Fibroblast of lung (primary cell): ENCODE measurements at regions not wholly inside any gene's neighbourhood (a gene's known extent, or its start where the extent isn't known, plus 50 kb on each side); places are given as distances from the start of the nearest gene placed in this dataset.

ENCODE experiments used
- DNase-seq, 2 donors: peaks; one replicate each; pipeline versions ENCODE4 v3.0.0 to v3.0.0-alpha.2; 2010; ENCODE audit warnings: low read depth in 2 of 2
- H2AFZ ChIP-seq: 2 replicates; pipeline ENCODE4 v1.5.1; 2012; ENCODE audit warnings: low read length, control low read depth, inconsistent platforms
- H3K27ac ChIP-seq: 2 replicates; pipeline ENCODE4 v1.5.1; 2011; ENCODE audit warnings: low read length, control low read depth; ENCODE audit not compliant: insufficient read depth
- H3K27me3 ChIP-seq: 2 replicates; pipeline ENCODE4 v1.5.1; 2011; ENCODE audit warnings: mild to moderate bottlenecking, low read length; ENCODE audit not compliant: control insufficient read depth, insufficient read depth
- H3K36me3 ChIP-seq: 2 replicates; pipeline ENCODE4 v1.5.1; 2011; ENCODE audit warnings: low read length; ENCODE audit not compliant: control insufficient read depth, insufficient read depth
- H3K4me1 ChIP-seq: 2 replicates; pipeline ENCODE4 v1.5.1; 2011; ENCODE audit warnings: low read length; ENCODE audit not compliant: control insufficient read depth, insufficient read depth; ENCODE audit errors: extremely low read depth
- H3K4me2 ChIP-seq: 2 replicates; pipeline ENCODE4 v1.5.1; 2011; ENCODE audit warnings: low read length, control low read depth; ENCODE audit not compliant: insufficient read depth; ENCODE audit errors: extremely low read depth
- H3K4me3 ChIP-seq, 4 experiments: fragments of 200-600 bp in 1 of 4; sonication (generic) in 1 of 4; replicated peaks in 1 of 4; 2 replicates each; pipeline ENCODE4 v1.5.1; 2011 to 2016; ENCODE audit warnings: low read length in 4 of 4, low read depth in 3 of 4, mild to moderate bottlenecking in 3 of 4, control low read depth in 2 of 4, inconsistent platforms in 1 of 4, mixed read lengths in 1 of 4; ENCODE audit not compliant: insufficient read depth in 1 of 4; ENCODE audit errors: control extremely low read depth in 1 of 4
- H3K79me2 ChIP-seq: 2 replicates; pipeline ENCODE4 v1.5.1; 2012; ENCODE audit warnings: mild to moderate bottlenecking, low read length, inconsistent platforms; ENCODE audit not compliant: control insufficient read depth, insufficient read depth
- H3K9ac ChIP-seq: 2 replicates; pipeline ENCODE4 v1.5.1; 2011; ENCODE audit warnings: mild to moderate bottlenecking, low read length, control low read depth; ENCODE audit not compliant: insufficient read depth
- H3K9me3 ChIP-seq: 2 replicates; pipeline ENCODE4 v1.5.1; 2012; ENCODE audit warnings: low read depth, low read length; ENCODE audit not compliant: control insufficient read depth, insufficient read depth
- H4K20me1 ChIP-seq: 2 replicates; pipeline ENCODE4 v1.5.1; 2011; ENCODE audit warnings: low read length; ENCODE audit not compliant: control insufficient read depth, insufficient read depth; ENCODE audit errors: extremely low read depth
- CTCF ChIP-seq, 2 donors: IDR thresholded peaks in 1 of 2; conservative IDR thresholded peaks in 1 of 2; 1 replicate in 1 of 2; 2 replicates in 1 of 2; pipeline ENCODE4 v1.5.1; 2011 to 2012; ENCODE audit warnings: low read length in 2 of 2, control low read depth in 1 of 2, inconsistent platforms in 1 of 2, low read depth in 1 of 2, mild to moderate bottlenecking in 1 of 2
- EZH2 ChIP-seq: IDR thresholded peaks from 2 replicates; pipeline ENCODE4 v1.5.1; 2012; ENCODE audit warnings: low read length, control low read depth, mild to moderate bottlenecking; ENCODE audit errors: missing control alignments

GRCh38 chr3:107430214-107430995, 53.2 kb downstream of the CCDC54 start:
- Histone ChIP-seq H3K27me3 (no peaks in the 10 kb centered on the region), H3K79me2 (no peaks in the 10 kb centered on the region), H3K4me3 (peak overlapping the region; percentile 46 to 73 (median 63)), H4K20me1 (no peaks in the 10 kb centered on the region), H3K9ac (peak overlapping the region; percentile 85), H3K4me1 (peaks cover 10% of the 10 kb centered on the region), H3K9me3 (no peaks in the 10 kb centered on the region), H3K27ac (peak overlapping the region; percentile 45), H2AFZ (peak overlapping the region; percentile 82), H3K36me3 (no peaks in the 10 kb centered on the region), H3K4me2 (peak overlapping the region; percentile 89)
- DNase-seq: peak; percentile 36 to 61
- TF ChIP-seq EZH2 (no peak), CTCF (conservative IDR thresholded peaks at IDR 0.05 in 1 of 2, IDR thresholded peaks at IDR 0.05 in 1 of 2; ENCODE audit: low read depth in 1 of 2, low read length in 2 of 2) (no peak)

GRCh38 chr3:107430996-107431245, 53.7 kb downstream of the CCDC54 start:
- H3K9me3 ChIP-seq: no peaks in the 10 kb centered on the region
- no peak for TF ChIP-seq CTCF (conservative IDR thresholded peaks at IDR 0.05 in 1 of 2, IDR thresholded peaks at IDR 0.05 in 1 of 2; ENCODE audit: low read depth in 1 of 2, low read length in 2 of 2)
- no peak for TF ChIP-seq EZH2
- peak overlapping the region; percentile 45 for H3K27ac ChIP-seq

GRCh38 chr3:107431246-107432012, 54.2 kb downstream of the CCDC54 start:
- peak overlapping the region; percentile 96 for H2AFZ ChIP-seq
- no peaks in the 10 kb centered on the region for H3K79me2 ChIP-seq
- no peaks in the 10 kb centered on the region for H3K27me3 ChIP-seq
- H3K27ac ChIP-seq: peak overlapping the region; percentile 75
- no peaks in the 10 kb centered on the region for H4K20me1 ChIP-seq
- peaks cover 10% of the 10 kb centered on the region for H3K4me1 ChIP-seq
- H3K36me3 ChIP-seq: no peaks in the 10 kb centered on the region
- H3K4me2 ChIP-seq: peak overlapping the region; percentile 97
- peak overlapping the region; percentile 85 for H3K9ac ChIP-seq
- no peaks in the 10 kb centered on the region for H3K9me3 ChIP-seq
- TF ChIP-seq EZH2 (no peak), CTCF (conservative IDR thresholded peaks at IDR 0.05 in 1 of 2, IDR thresholded peaks at IDR 0.05 in 1 of 2; ENCODE audit: low read depth in 1 of 2, low read length in 2 of 2) (no peak)
- peak; percentile 69 to 70 for DNase-seq
- H3K4me3 ChIP-seq: peak overlapping the region; percentile 67 to 84 (median 72)

More at GRCh38 chr3:107430996-107431245, 53.7 kb downstream of the CCDC54 start:
- Histone ChIP-seq H3K4me3 (peak overlapping the region; percentile 46 to 73 (median 58)), H3K4me2 (peak overlapping the region; percentile 89), H4K20me1 (no peaks in the 10 kb centered on the region), H3K36me3 (no peaks in the 10 kb centered on the region), H2AFZ (peak overlapping the region; percentile 82), H3K9ac (peak overlapping the region; percentile 85), H3K27me3 (no peaks in the 10 kb centered on the region), H3K79me2 (no peaks in the 10 kb centered on the region), H3K4me1 (peaks cover 10% of the 10 kb centered on the region)
- peak in 1 of 2 donors; percentile 17 for DNase-seq
